Sigmoid colon (tissue), 6 donors: ENCODE measurements at regions not wholly inside any gene's neighbourhood (a gene's known extent, or its start where the extent isn't known, plus 50 kb on each side); places are given as distances from the start of the nearest gene placed in this dataset.

Source experiments
- DNase-seq: peaks from one replicate; pipeline ENCODE4 v3.0.0-alpha.2; 2019
- H3K27ac ChIP-seq, 4 donors: fragments of 200-600 bp; sonication (generic); one replicate each; pipeline ENCODE4 v1.5.1; 2016 to 2019; ENCODE audit warnings: mild to moderate bottlenecking in 1 of 4
- H3K27me3 ChIP-seq, 3 donors: fragments of 200-600 bp; sonication (generic); one replicate each; pipeline ENCODE4 v1.5.1; 2019; ENCODE audit warnings: mild to moderate bottlenecking in 1 of 3
- H3K36me3 ChIP-seq, 4 donors: fragments of 200-600 bp; sonication (generic); one replicate each; pipeline ENCODE4 v1.5.1; 2016 to 2019
- H3K4me1 ChIP-seq, 4 donors: fragments of 200-600 bp; sonication (generic); one replicate each; pipeline ENCODE4 v1.5.1; 2017 to 2019
- H3K4me3 ChIP-seq, 4 donors: fragments of 200-600 bp; sonication (generic); one replicate each; pipeline ENCODE4 v1.5.1; 2017 to 2019; ENCODE audit warnings: mild to moderate bottlenecking in 2 of 4, moderate library complexity in 1 of 4
- H3K9me3 ChIP-seq, 4 donors: fragments of 200-600 bp in 3 of 4; sonication (generic) in 3 of 4; one replicate each; pipeline versions ENCODE4 v1.5.1 to v1.6.1; 2013 to 2019
- CTCF ChIP-seq, 4 experiments: fragments of 450-650 bp in 3 of 4; fragments of 200-600 bp in 1 of 4; IDR thresholded peaks; one replicate each; pipeline ENCODE4 v1.5.1; 2016 to 2019; ENCODE audit warnings: antibody characterized with exemption in 4 of 4, mild to moderate bottlenecking in 3 of 4, moderate library complexity in 2 of 4
- EP300 ChIP-seq, 4 donors: sonication (generic); formaldehyde crosslinking; IDR thresholded peaks; one replicate each; pipeline ENCODE4 v1.6.1; 2017; ENCODE audit warnings: antibody characterized with exemption in 4 of 4
- POLR2A ChIP-seq, 2 donors: fragments of 450-650 bp; IDR thresholded peaks; one replicate each; pipeline ENCODE4 v1.6.1; 2016; ENCODE audit warnings: antibody characterized with exemption in 2 of 2, mild to moderate bottlenecking in 2 of 2, moderate library complexity in 2 of 2
- POLR2AphosphoS5 ChIP-seq, 4 donors: sonication (generic); formaldehyde crosslinking; IDR thresholded peaks; one replicate each; pipeline ENCODE4 v1.6.1; 2017; ENCODE audit warnings: antibody characterized with exemption in 4 of 4
- WGBS, 2 donors: extraction: QIAGEN DNeasy Blood & Tissue Kit; methylation state at CpG; one replicate each; pipeline ENCODE4 v1.1.7; 2013; 5-methylcytosine and 5-hydroxymethylcytosine counted together
- intact Hi-C: fragments of 100-400 bp; cut with DNase I; formaldehyde crosslinking; loops from one replicate; pipeline ENCODE4 v1.15.1; 2023
- donor health status: healthy with polysubstance abuse.
- donor health status: healthy.

GRCh38 chr12:77521508-77522115 is 309.1 kb upstream of the NAV3 start:
- no peak overlapping the region for H3K27ac ChIP-seq
- H3K36me3 ChIP-seq = no peaks in the 10 kb centered on the region
- no peaks in the 10 kb centered on the region for H3K9me3 ChIP-seq
- H3K4me1 ChIP-seq = peaks cover 0 to 10% (median 0%) of the 10 kb centered on the region in 4 donors
- no peak overlapping the region for H3K4me3 ChIP-seq
- DNase-seq = no peak
- H3K27me3 ChIP-seq = no peaks in the 10 kb centered on the region
- intact Hi-C loops = no loop called here
- TF ChIP-seq EP300 (IDR thresholded peaks at IDR 0.05) (no peak), POLR2A (IDR thresholded peaks at IDR 0.05) (no peak), POLR2AphosphoS5 (IDR thresholded peaks at IDR 0.05) (no peak), CTCF (IDR thresholded peaks at IDR 0.05) (no peak)
- WGBS, 2 donors = 84 to 88% methylated on average over 1 of the region's 1 CpG

GRCh38 chr12:77514511-77514910 is 316.2 kb upstream of the NAV3 start:
- WGBS, 2 donors = 60 to 81% methylated on average over 3 of the region's 3 CpGs
- Histone ChIP-seq H3K36me3 (no peaks in the 10 kb centered on the region), H3K4me3 (no peak overlapping the region), H3K27me3 (no peaks in the 10 kb centered on the region), H3K4me1 (no peaks in the 10 kb centered on the region), H3K27ac (no peak overlapping the region), H3K9me3 (no peaks in the 10 kb centered on the region)
- DNase-seq = no peak
- intact Hi-C loops = no loop called here
- no peak for TF ChIP-seq POLR2AphosphoS5 (IDR thresholded peaks at IDR 0.05)
- TF ChIP-seq EP300 (IDR thresholded peaks at IDR 0.05) = no peak
- no peak for TF ChIP-seq POLR2A (IDR thresholded peaks at IDR 0.05)
- no peak for TF ChIP-seq CTCF (IDR thresholded peaks at IDR 0.05)

DNA sequence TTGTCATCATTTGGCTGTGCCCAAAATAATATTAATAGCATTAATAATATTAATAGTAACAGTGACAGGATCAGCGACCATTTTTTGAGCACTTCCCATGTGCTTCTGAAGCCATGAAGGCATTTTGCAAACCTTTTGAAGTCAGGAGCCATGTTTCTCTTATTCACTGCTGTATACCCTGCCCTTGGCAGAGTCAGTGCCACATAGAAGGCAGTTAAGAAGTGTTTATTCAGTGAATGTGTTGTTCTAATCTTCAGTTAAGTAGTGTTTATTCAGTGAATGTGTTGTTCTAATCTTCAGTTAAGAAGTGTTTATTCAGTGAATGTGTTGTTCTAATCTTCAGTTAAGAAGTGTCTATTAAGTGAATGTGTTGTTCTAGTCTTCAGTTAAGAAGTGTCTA is 319.7 kb upstream of the NAV3 start:
- Histone ChIP-seq H3K4me1 (no peaks in the 10 kb centered on the region), H3K4me3 (no peak overlapping the region), H3K36me3 (no peaks in the 10 kb centered on the region), H3K27ac (no peak overlapping the region), H3K9me3 (no peaks in the 10 kb centered on the region), H3K27me3 (no peaks in the 10 kb centered on the region)
- intact Hi-C loops = no loop called here
- 73 to 75% methylated on average over 1 of the region's 1 CpG for WGBS, 2 donors
- TF ChIP-seq POLR2AphosphoS5 (IDR thresholded peaks at IDR 0.05) (no peak), CTCF (IDR thresholded peaks at IDR 0.05) (no peak), POLR2A (IDR thresholded peaks at IDR 0.05) (no peak), EP300 (IDR thresholded peaks at IDR 0.05) (no peak)
- DNase-seq = no peak

GRCh38 chr12:77504466-77504865 is 326.2 kb upstream of the NAV3 start:
- intact Hi-C loops = no loop called here
- Histone ChIP-seq H3K9me3 (no peaks in the 10 kb centered on the region), H3K4me1 (no peaks in the 10 kb centered on the region), H3K4me3 (no peak overlapping the region), H3K27ac (no peak overlapping the region), H3K36me3 (no peaks in the 10 kb centered on the region), H3K27me3 (no peaks in the 10 kb centered on the region)
- DNase-seq = no peak
- WGBS, 2 donors = 70 to 79% methylated on average over 4 of the region's 4 CpGs
- TF ChIP-seq POLR2AphosphoS5 (IDR thresholded peaks at IDR 0.05) (no peak), EP300 (IDR thresholded peaks at IDR 0.05) (no peak), CTCF (IDR thresholded peaks at IDR 0.05) (no peak), POLR2A (IDR thresholded peaks at IDR 0.05) (no peak)

GRCh38 chr12:77500089-77500488 is 330.6 kb upstream of the NAV3 start:
- Histone ChIP-seq H3K27ac (no peak overlapping the region), H3K36me3 (no peaks in the 10 kb centered on the region), H3K4me1 (no peaks in the 10 kb centered on the region), H3K9me3 (no peaks in the 10 kb centered on the region), H3K27me3 (no peaks in the 10 kb centered on the region), H3K4me3 (no peak overlapping the region)
- intact Hi-C loops = no loop called here
- TF ChIP-seq EP300 (IDR thresholded peaks at IDR 0.05) (no peak), POLR2A (IDR thresholded peaks at IDR 0.05) (no peak), CTCF (IDR thresholded peaks at IDR 0.05) (no peak)
- DNase-seq = no peak
